ENCODE measurements at regions not wholly inside any gene's neighbourhood (a gene's known extent, or its start where the extent isn't known, plus 50 kb on each side); places are given as distances from the start of the nearest gene placed in this dataset.

DNA sequence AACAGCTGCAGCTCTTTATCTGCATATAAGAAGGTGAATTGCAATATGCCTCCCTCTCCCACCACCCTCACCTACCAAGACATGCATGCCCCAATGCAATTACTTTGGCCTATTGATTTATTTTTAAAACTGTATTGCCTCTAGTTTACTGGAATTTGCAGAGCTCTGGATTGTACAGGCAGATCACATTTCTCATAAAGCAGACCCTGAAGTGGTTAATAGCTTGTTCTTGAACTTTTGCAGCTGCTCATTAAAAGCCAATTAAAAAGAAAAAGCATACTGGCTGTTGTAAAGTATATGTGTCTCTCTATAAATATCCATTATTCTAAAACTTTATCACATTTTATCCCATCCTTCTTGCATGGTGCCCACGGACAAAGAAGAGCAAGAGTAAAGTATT, 221.5 kb upstream of the TOPAZ1 start:
- TF ChIP-seq POLR2A (IDR thresholded peaks at IDR 0.05; ENCODE audit: low read length) (no peak), GATA1 (IDR thresholded peaks at IDR 0.05; ENCODE audit: low read depth, low read length) (no peak)
